ENCODE measurements at regions not wholly inside any gene's neighbourhood (a gene's known extent, or its start where the extent isn't known, plus 50 kb on each side); places are given as distances from the start of the nearest gene placed in this dataset.

DNA sequence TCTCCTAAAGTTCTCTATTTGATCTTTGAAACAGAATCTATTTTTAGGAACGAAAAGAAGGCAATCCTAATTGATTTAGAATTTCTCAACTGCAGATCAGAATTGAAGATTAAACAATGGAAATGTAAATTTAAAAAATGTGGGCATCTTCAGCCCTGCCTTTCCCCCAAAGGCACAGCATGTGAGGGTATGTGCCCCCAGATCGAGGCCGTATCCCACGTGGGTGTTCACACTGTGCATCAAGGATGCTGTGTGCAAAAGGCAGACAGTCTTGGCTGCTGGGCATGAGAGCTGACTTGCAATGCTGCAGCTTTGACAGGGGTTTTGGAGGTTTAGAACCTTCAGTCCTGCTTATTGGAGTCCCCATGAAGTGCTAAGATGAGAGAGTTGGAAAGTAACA is 346.3 kb downstream of the VRK1 start:
- TF ChIP-seq ZZZ3 (CRISPR knock-in tag; IDR thresholded peaks at IDR 0.05; ENCODE audit: borderline replicate concordance) (no peak), SP140L (CRISPR knock-in tag; IDR thresholded peaks at IDR 0.05; ENCODE audit: borderline replicate concordance) (no peak), ETV6 (CRISPR knock-in tag; conservative IDR thresholded peaks at IDR 0.05) (no peak), ZKSCAN8 (CRISPR knock-in tag; IDR thresholded peaks at IDR 0.05; ENCODE audit: borderline replicate concordance) (no peak), ZNF331 (CRISPR knock-in tag; IDR thresholded peaks at IDR 0.05) (no peak), ZNF253 (CRISPR knock-in tag; IDR thresholded peaks at IDR 0.05; ENCODE audit: borderline replicate concordance) (no peak), RFX5 (IDR thresholded peaks at IDR 0.05; ENCODE audit: low read depth, low read length) (no peak), SIN3A (IDR thresholded peaks at IDR 0.05; ENCODE audit: borderline replicate concordance, low read depth, low read length) (no peak), NCOA1 (CRISPR knock-in tag; IDR thresholded peaks at IDR 0.05) (no peak), SIX4 (CRISPR knock-in tag; IDR thresholded peaks at IDR 0.05) (no peak)

All from HepG2 (cell line).